Mesothelial cell of epicardium (in vitro differentiated cells): ENCODE measurements at regions not wholly inside any gene's neighbourhood (a gene's known extent, or its start where the extent isn't known, plus 50 kb on each side); places are given as distances from the start of the nearest gene placed in this dataset.

Source experiments
- DNase-seq, 2 experiments: peaks; one replicate each; pipeline ENCODE4 v3.0.0; 2021; ENCODE audit warnings: low spot score in 2 of 2; ENCODE audit not compliant: unreplicated experiment in 2 of 2
- H3K27ac Mint-ChIP-seq: 2 replicates; pipeline ENCODE4 v1.8.0; 2021; ENCODE audit warnings: mixed read lengths
- H3K27me3 Mint-ChIP-seq: 2 replicates; pipeline ENCODE4 v1.8.0; 2021; ENCODE audit warnings: low read depth, mixed read lengths
- H3K36me3 Mint-ChIP-seq: 2 replicates; pipeline ENCODE4 v1.8.0; 2021; ENCODE audit warnings: mixed read lengths
- H3K4me1 Mint-ChIP-seq: 2 replicates; pipeline ENCODE4 v1.8.0; 2021; ENCODE audit warnings: mixed read lengths
- H3K4me3 Mint-ChIP-seq: 2 replicates; pipeline ENCODE4 v1.8.0; 2021; ENCODE audit warnings: mild to moderate bottlenecking, moderate library complexity, mixed read lengths
- H3K9me3 Mint-ChIP-seq: 2 replicates; pipeline ENCODE4 v1.8.0; 2021; ENCODE audit warnings: mixed read lengths
- CTCF ChIP-seq: fragments of 200-600 bp; sonication (generic); IDR thresholded peaks from one replicate; pipeline ENCODE4 v1.5.0; 2021; ENCODE audit warnings: antibody characterized with exemption; ENCODE audit not compliant: unreplicated experiment

GRCh38 chr12:75955251-75955650 is 76.3 kb downstream of the PHLDA1 start:
- no peak overlapping the region for H3K4me3 Mint-ChIP-seq
- no peak overlapping the region for H3K27ac Mint-ChIP-seq
- no peaks in the 10 kb centered on the region for H3K9me3 Mint-ChIP-seq
- no peak for DNase-seq
- H3K36me3 Mint-ChIP-seq: no peaks in the 10 kb centered on the region
- no peak for TF ChIP-seq CTCF
- H3K4me1 Mint-ChIP-seq: peaks cover 41% of the 10 kb centered on the region
- H3K27me3 Mint-ChIP-seq: no peaks in the 10 kb centered on the region

GRCh38 chr12:75954749-75955148 is 76.8 kb downstream of the PHLDA1 start:
- Mint-ChIP-seq H3K9me3 (no peaks in the 10 kb centered on the region), H3K27ac (no peak overlapping the region), H3K36me3 (no peaks in the 10 kb centered on the region), H3K4me3 (no peak overlapping the region), H3K4me1 (peaks cover 40% of the 10 kb centered on the region), H3K27me3 (no peaks in the 10 kb centered on the region)
- no peak for DNase-seq
- no peak for TF ChIP-seq CTCF

GRCh38 chr12:75954041-75954440 is 77.5 kb downstream of the PHLDA1 start:
- TF ChIP-seq CTCF: no peak
- Mint-ChIP-seq H3K36me3 (no peaks in the 10 kb centered on the region), H3K27me3 (no peaks in the 10 kb centered on the region), H3K4me1 (peaks cover 34% of the 10 kb centered on the region), H3K27ac (no peak overlapping the region), H3K4me3 (no peak overlapping the region), H3K9me3 (no peaks in the 10 kb centered on the region)
- DNase-seq: no peak

- H3K36me3 Mint-ChIP-seq: no peaks in the 10 kb centered on the region
- H3K27ac Mint-ChIP-seq: peak overlapping the region; percentile 64
- H3K4me1 Mint-ChIP-seq: peaks cover 29% of the 10 kb centered on the region
- no peak for TF ChIP-seq CTCF
- DNase-seq: no peak
- no peak overlapping the region for H3K4me3 Mint-ChIP-seq
- no peaks in the 10 kb centered on the region for H3K9me3 Mint-ChIP-seq
- H3K27me3 Mint-ChIP-seq: no peaks in the 10 kb centered on the region
Observed at GRCh38 chr12:75953312-75953906, 78.2 kb downstream of the PHLDA1 start.

- Mint-ChIP-seq H3K4me1 (peaks cover 35% of the 10 kb centered on the region), H3K4me3 (no peak overlapping the region), H3K27me3 (no peaks in the 10 kb centered on the region), H3K27ac (peak overlapping the region; percentile 30), H3K36me3 (no peaks in the 10 kb centered on the region), H3K9me3 (no peaks in the 10 kb centered on the region)
- DNase-seq: no peak
- TF ChIP-seq CTCF: no peak
Observed at GRCh38 chr12:75951399-75952278, 79.9 kb downstream of the PHLDA1 start.
